ENCODE measurements at regions not wholly inside any gene's neighbourhood (a gene's known extent, or its start where the extent isn't known, plus 50 kb on each side); places are given as distances from the start of the nearest gene placed in this dataset.

- H3K4me1 Mint-ChIP-seq (ENCODE audit: low read depth) = no peaks in the 10 kb centered on the region
- no peaks in the 10 kb centered on the region for H3K27me3 Mint-ChIP-seq
- H3K36me3 ChIP-seq (ENCODE audit: insufficient read depth, low read length) = no peaks in the 10 kb centered on the region
- no peak overlapping the region for H3K27ac ChIP-seq (ENCODE audit: low read depth in 1 of 2, low read length in 2 of 2)
- H3K27me3 ChIP-seq (ENCODE audit: control insufficient read depth in 1 of 2, insufficient read depth in 2 of 2, low read length in 2 of 2) = no peaks in the 10 kb centered on the region
- no peak overlapping the region for H3K27ac Mint-ChIP-seq
- no peaks in the 10 kb centered on the region for H3K36me3 Mint-ChIP-seq (ENCODE audit: low read depth)
- DNase-seq (no peak), ATAC-seq (ENCODE audit: poor library complexity) (no peak)
- ChIA-PET POLR2A (no interaction called here), CTCF (no interaction called here)
- no peak for TF ChIP-seq CTCF (IDR thresholded peaks at IDR 0.05)
- H3K9me3 Mint-ChIP-seq = peaks cover 6% of the 10 kb centered on the region
- H3K4me3 Mint-ChIP-seq = no peak overlapping the region
- no peak overlapping the region for H3K4me3 ChIP-seq (ENCODE audit: low read length)
- H3K4me1 ChIP-seq (ENCODE audit: insufficient read depth, low read length) = no peaks in the 10 kb centered on the region
- H3K9me3 ChIP-seq (ENCODE audit: control insufficient read depth in 1 of 2, insufficient read depth in 1 of 2, low read length in 2 of 2) = no peaks in the 10 kb centered on the region
- intact Hi-C loops (cut with DNase I, micrococcal nuclease) = no loop called here
These were observed 880.3 kb upstream of the ACVR2A start for GRCh38 chr2:146964494-146964893.

- DNase-seq (no peak), ATAC-seq (ENCODE audit: poor library complexity) (no peak)
- H3K36me3 Mint-ChIP-seq (ENCODE audit: low read depth) = no peaks in the 10 kb centered on the region
- no peak overlapping the region for H3K4me3 Mint-ChIP-seq
- POLR2A ChIA-PET = no interaction called here
- Histone ChIP-seq H3K27me3 (ENCODE audit: control insufficient read depth in 1 of 2, insufficient read depth in 2 of 2, low read length in 2 of 2) (no peaks in the 10 kb centered on the region), H3K27ac (ENCODE audit: low read depth in 1 of 2, low read length in 2 of 2) (no peak overlapping the region), H3K9me3 (ENCODE audit: control insufficient read depth in 1 of 2, insufficient read depth in 1 of 2, low read length in 2 of 2) (no peaks in the 10 kb centered on the region), H3K4me1 (ENCODE audit: insufficient read depth, low read length) (no peaks in the 10 kb centered on the region), H3K4me3 (ENCODE audit: low read length) (no peak overlapping the region), H3K36me3 (ENCODE audit: insufficient read depth, low read length) (no peaks in the 10 kb centered on the region)
- intact Hi-C loops (cut with DNase I, micrococcal nuclease) = no loop called here
- no peaks in the 10 kb centered on the region for H3K4me1 Mint-ChIP-seq (ENCODE audit: low read depth)
- no peak for TF ChIP-seq CTCF (IDR thresholded peaks at IDR 0.05)
- H3K27ac Mint-ChIP-seq = no peak overlapping the region
- H3K9me3 Mint-ChIP-seq = no peaks in the 10 kb centered on the region
- CTCF ChIA-PET = no interaction called here
- no peaks in the 10 kb centered on the region for H3K27me3 Mint-ChIP-seq
These were observed 890.3 kb upstream of the ACVR2A start for GRCh38 chr2:146954544-146954943.

GRCh38 chr2:146952696-146953095 lies 892.1 kb upstream of the ACVR2A start:
- Mint-ChIP-seq H3K4me1 (ENCODE audit: low read depth) (no peaks in the 10 kb centered on the region), H3K4me3 (no peak overlapping the region)

More at GRCh38 chr2:146952696-146953095, 892.1 kb upstream of the ACVR2A start:
- Mint-ChIP-seq H3K9me3 (no peaks in the 10 kb centered on the region), H3K27me3 (no peaks in the 10 kb centered on the region), H3K36me3 (ENCODE audit: low read depth) (no peaks in the 10 kb centered on the region), H3K27ac (no peak overlapping the region)
- CTCF ChIA-PET = no interaction called here
- DNase-seq = no peak
- intact Hi-C loops (cut with DNase I, micrococcal nuclease) = no loop called here
- H3K4me1 ChIP-seq (ENCODE audit: insufficient read depth, low read length) = no peaks in the 10 kb centered on the region
- H3K4me3 ChIP-seq (ENCODE audit: low read length) = no peak overlapping the region
- no peak for TF ChIP-seq CTCF (IDR thresholded peaks at IDR 0.05)
- H3K27ac ChIP-seq (ENCODE audit: low read depth in 1 of 2, low read length in 2 of 2) = no peak overlapping the region
- no peaks in the 10 kb centered on the region for H3K9me3 ChIP-seq (ENCODE audit: control insufficient read depth in 1 of 2, insufficient read depth in 1 of 2, low read length in 2 of 2)
- POLR2A ChIA-PET = no interaction called here
- no peak for ATAC-seq (ENCODE audit: poor library complexity)
- H3K36me3 ChIP-seq (ENCODE audit: insufficient read depth, low read length) = no peaks in the 10 kb centered on the region
- H3K27me3 ChIP-seq (ENCODE audit: control insufficient read depth in 1 of 2, insufficient read depth in 2 of 2, low read length in 2 of 2) = no peaks in the 10 kb centered on the region
